Lower lobe of right lung (tissue), 2 donors: ENCODE measurements at regions not wholly inside any gene's neighbourhood (a gene's known extent, or its start where the extent isn't known, plus 50 kb on each side); places are given as distances from the start of the nearest gene placed in this dataset.

Source experiments
- ATAC-seq, 2 donors: fragments of 200-7000 bp; cut with Tn5 transposase; one replicate each; pipeline ENCODE4 v1.9.1; 2020 to 2022; ENCODE audit warnings: mild to moderate bottlenecking in 2 of 2, moderate library complexity in 2 of 2
- DNase-seq: peaks from one replicate; pipeline ENCODE4 v3.0.0-alpha.2; 2020
- H3K27ac ChIP-seq: fragments of 200-600 bp; one replicate; pipeline ENCODE4 v1.8.0; 2022
- H3K27me3 ChIP-seq: fragments of 200-600 bp; one replicate; pipeline ENCODE4 v1.8.0; 2022; ENCODE audit warnings: low read depth
- H3K36me3 ChIP-seq: fragments of 200-600 bp; one replicate; pipeline ENCODE4 v1.8.0; 2022; ENCODE audit warnings: mild to moderate bottlenecking
- H3K4me1 ChIP-seq: fragments of 200-600 bp; one replicate; pipeline ENCODE4 v1.8.0; 2022
- H3K4me3 ChIP-seq: fragments of 200-600 bp; one replicate; pipeline ENCODE4 v1.8.0; 2022; ENCODE audit warnings: mild to moderate bottlenecking
- H3K9me3 ChIP-seq: fragments of 200-600 bp; one replicate; pipeline ENCODE4 v1.8.0; 2022
- CTCF ChIP-seq: fragments of 200-600 bp; IDR thresholded peaks from one replicate; pipeline ENCODE4 v1.8.0; 2022; ENCODE audit warnings: antibody characterized with exemption, mild to moderate bottlenecking
- intact Hi-C: fragments of 100-400 bp; cut with DNase I; formaldehyde crosslinking; loops from one replicate; pipeline ENCODE4 v1.11.0; 2022
- donor health status: DM: no; HTN: yes; CAD: no; lungs with severe emphysema.

GRCh38 chr15:31433091-31433490 lies 106.5 kb downstream of the KLF13 start:
- no peak for TF ChIP-seq CTCF
- Histone ChIP-seq H3K36me3 (no peaks in the 10 kb centered on the region), H3K4me3 (no peak overlapping the region), H3K27ac (no peak overlapping the region), H3K27me3 (no peaks in the 10 kb centered on the region), H3K9me3 (no peaks in the 10 kb centered on the region), H3K4me1 (peaks cover 44% of the 10 kb centered on the region)
- no peak for DNase-seq
- intact Hi-C loops = loop anchor here (5.0 kb wide), 1 partner anchor 46 kb away; no protein-coding TSS in a partner anchor
- no peak for ATAC-seq

- Histone ChIP-seq H3K36me3 (no peaks in the 10 kb centered on the region), H3K9me3 (no peaks in the 10 kb centered on the region), H3K27ac (peak overlapping the region; percentile 90), H3K27me3 (no peaks in the 10 kb centered on the region), H3K4me1 (peaks cover 46% of the 10 kb centered on the region), H3K4me3 (no peak overlapping the region)
- intact Hi-C loops = loop anchor here (5.0 kb wide), 1 partner anchor 46 kb away; no protein-coding TSS in a partner anchor
- ATAC-seq (no peak), DNase-seq (no peak)
- no peak for TF ChIP-seq CTCF
Observed at GRCh38 chr15:31433574-31433973, 106.9 kb downstream of the KLF13 start.

DNA sequence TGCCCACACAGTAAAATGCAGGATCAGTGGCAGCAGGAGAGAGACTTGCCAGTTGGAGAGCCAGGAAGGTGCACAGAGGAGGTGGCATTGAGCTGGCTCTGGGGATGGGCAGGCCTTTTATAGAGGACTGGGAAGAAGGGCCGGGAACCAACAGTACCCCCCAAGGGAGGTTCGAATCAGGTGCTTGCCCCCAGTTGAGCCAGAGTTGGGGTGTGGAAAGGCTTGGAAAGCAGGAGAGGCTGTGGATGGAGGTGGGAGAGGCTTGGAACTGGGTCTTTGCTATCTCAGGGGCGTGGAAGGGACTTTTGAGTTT lies 107.6 kb downstream of the KLF13 start:
- no peak for DNase-seq
- no peaks in the 10 kb centered on the region for H3K9me3 ChIP-seq
- ATAC-seq = no peak
- H3K36me3 ChIP-seq = no peaks in the 10 kb centered on the region
- no peak overlapping the region for H3K4me3 ChIP-seq
- peak overlapping the region; percentile 90 for H3K27ac ChIP-seq
- peaks cover 50% of the 10 kb centered on the region for H3K4me1 ChIP-seq
- no peaks in the 10 kb centered on the region for H3K27me3 ChIP-seq
- intact Hi-C loops = loop anchor here (5.0 kb wide), 1 partner anchor 47 kb away; no protein-coding TSS in a partner anchor
- TF ChIP-seq CTCF = no peak

DNA sequence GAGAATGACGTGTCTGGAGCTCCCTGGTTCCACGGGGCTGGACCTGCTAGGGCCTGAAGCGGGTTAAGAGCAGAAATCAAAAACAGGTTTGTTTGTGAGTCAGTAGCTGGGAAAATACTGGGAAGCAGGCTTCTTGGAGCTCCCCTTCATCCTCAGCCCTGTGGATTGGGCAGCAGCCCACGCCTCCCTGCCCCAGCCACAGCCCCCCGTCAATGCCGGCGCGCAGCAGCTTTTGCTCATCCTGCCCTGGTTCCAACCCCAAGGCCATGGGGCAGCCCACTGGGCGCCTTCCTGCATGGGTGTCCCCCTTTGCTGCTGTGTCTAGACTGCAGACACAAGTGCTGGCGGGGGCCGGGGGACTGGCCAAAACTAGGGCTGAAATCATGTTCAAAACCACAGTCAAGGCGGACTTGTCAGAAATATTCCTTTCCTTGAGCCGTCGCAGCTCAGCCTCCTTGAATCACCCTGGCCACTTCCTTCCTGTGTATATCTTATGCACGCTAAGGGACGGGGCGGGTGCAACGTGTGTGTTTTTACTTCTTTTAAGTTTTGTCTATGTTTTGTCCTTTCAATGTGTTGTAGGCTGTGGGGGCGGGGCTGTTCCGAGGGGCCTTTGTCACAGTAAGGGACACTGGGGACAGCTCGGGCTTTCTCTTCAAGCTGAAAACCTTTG lies 108.1 kb downstream of the KLF13 start:
- ATAC-seq = peak; percentile 59 to 60
- no peaks in the 10 kb centered on the region for H3K36me3 ChIP-seq
- H3K4me3 ChIP-seq = peak overlapping the region; percentile 39
- peaks cover 55% of the 10 kb centered on the region for H3K4me1 ChIP-seq
- H3K27ac ChIP-seq = peak overlapping the region; percentile 90
- H3K9me3 ChIP-seq = no peaks in the 10 kb centered on the region
- DNase-seq = peak; percentile 83
- no peak for TF ChIP-seq CTCF
- no peaks in the 10 kb centered on the region for H3K27me3 ChIP-seq
- intact Hi-C loops = loop anchor here (5.0 kb wide), 1 partner anchor 47 kb away; no protein-coding TSS in a partner anchor

GRCh38 chr15:31435261-31435911 lies 108.8 kb downstream of the KLF13 start:
- peak; percentile 77 to 79 for ATAC-seq
- peak overlapping the region; percentile 39 for H3K4me3 ChIP-seq
- peak overlapping the region; percentile 90 for H3K27ac ChIP-seq
- no peaks in the 10 kb centered on the region for H3K27me3 ChIP-seq
- H3K4me1 ChIP-seq = peaks cover 60% of the 10 kb centered on the region
- H3K36me3 ChIP-seq = no peaks in the 10 kb centered on the region
- peak; percentile 83 for TF ChIP-seq CTCF
- peak; percentile 87 for DNase-seq
- H3K9me3 ChIP-seq = no peaks in the 10 kb centered on the region
- intact Hi-C loops = no loop called here
